ENCODE measurements at regions not wholly inside any gene's neighbourhood (a gene's known extent, or its start where the extent isn't known, plus 50 kb on each side); places are given as distances from the start of the nearest gene placed in this dataset.

DNA sequence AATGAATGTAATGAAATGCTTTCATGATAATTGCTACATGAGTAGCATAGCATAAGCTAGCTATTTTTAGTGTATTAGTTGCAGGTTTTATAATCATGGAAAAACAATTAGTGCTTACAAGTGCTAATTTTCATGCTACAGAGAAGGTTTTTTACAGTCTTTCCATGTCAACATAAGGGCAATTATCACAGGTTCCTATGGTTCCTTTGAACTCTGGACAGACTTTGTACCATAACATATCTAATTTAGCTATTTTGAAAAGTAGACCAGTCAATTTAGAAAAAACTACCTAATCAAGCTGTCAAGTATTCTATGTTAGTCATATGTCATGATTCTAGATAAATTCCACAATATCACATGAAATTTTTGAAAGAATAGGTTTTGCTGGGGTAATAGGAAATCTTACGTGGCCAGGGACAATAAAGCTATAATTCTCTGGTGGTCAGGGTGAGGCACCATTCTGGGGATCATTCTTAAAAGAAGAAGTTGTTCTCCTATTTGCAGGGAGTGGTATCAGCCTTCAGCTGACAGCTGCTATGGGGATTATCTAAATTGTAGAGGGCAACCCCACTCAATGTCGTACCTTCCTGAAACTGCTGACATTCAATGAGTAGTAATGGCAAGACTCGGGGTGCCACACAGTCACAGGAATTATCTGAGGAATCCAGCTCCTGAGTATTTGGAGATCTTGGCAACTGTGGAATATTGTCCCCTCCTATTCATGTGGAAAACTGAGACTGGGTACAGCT, 724.0 kb upstream of the LINC00305 start:
- no peak for DNase-seq (ENCODE audit: low read depth, low spot score)

- no peak for DNase-seq (ENCODE audit: low read depth, low spot score)
Observed at GRCh38 chr18:64854112-64854511, 705.2 kb upstream of the LINC00305 start.

DNA sequence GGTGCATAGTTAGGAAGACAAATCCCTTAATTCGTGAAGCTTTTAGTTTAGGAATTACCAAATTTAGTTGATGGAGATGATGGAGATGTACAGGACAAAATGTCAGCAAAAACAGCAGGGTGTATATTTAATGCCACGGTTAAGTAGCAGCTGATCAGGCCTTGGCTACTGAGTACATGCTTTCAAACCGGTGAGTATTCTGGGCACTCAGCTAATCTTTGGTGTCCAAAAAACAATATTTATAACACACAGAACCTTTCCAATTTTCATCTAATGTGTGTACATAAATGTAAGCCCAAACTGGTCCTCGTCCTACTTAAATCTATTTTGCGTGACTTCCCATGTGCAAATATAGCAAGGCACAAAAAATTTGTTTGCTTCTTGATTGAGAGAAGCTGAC, 703.4 kb upstream of the LINC00305 start:
- no peak for DNase-seq (ENCODE audit: low read depth, low spot score)

DNA sequence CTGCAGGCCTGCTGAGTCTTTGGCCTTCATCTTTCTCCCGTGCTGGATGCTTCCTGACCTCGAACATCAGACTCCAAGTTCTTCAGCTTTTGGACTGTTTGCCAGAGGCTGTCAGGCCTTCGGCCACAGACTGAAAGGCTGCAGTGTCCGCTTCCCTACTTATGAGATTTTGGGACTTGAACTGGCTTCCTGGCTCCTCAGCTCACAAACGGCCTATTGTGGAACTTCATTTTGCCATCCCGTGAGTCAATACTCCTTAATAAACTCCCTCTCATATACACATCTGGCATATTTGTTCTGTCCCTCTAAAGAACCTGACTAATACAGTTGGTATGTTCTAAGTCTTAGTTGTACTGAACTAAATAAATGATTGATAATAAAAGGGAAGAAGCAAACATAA, 702.8 kb upstream of the LINC00305 start:
- peak; percentile 0 for DNase-seq (ENCODE audit: low read depth, low spot score)

DNA sequence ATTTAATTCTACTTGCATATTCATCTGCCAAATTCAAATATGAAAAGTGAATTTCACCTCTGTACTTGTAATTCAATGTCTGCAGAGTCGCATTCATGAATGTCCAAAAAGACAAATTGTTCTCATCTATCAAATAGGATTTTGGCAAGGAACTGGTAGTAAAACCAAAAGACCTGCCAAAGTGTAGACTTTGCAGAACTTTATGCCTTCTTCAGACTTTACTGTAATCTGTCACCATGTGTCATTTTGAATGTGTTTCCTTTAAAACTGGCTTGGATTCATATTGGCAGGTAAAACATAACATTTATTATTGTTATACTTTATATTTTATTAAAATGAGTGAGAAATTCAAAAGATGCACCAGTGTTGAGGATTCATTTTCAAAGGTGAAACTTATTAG, 701.9 kb upstream of the LINC00305 start:
- DNase-seq (ENCODE audit: low read depth, low spot score): no peak

GRCh38 chr18:64840911-64841701, 692.2 kb upstream of the LINC00305 start:
- DNase-seq (ENCODE audit: low read depth, low spot score): no peak

GRCh38 chr18:64810354-64810753, 661.5 kb upstream of the LINC00305 start:
- DNase-seq (ENCODE audit: low read depth, low spot score): no peak

DNA sequence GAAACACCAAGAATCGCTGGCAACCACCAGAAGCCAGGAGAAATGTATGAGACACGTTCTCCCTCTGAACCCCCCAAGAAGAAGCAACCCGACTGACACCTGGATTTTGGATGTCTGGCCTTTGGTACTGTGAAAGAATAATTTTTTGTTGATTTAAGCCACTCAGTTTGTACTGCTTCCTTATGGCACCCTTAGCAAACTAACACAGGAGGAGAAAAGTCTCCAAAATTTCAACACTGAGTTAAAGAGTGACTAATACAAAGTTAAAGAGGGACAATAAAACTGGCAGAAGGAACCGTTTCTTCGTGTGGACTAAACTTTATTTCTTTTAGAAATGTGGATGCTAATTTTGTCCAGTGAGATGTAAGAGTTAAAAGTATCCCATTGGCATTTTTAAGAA, 660.9 kb upstream of the LINC00305 start:
- no peak for DNase-seq (ENCODE audit: low read depth, low spot score)

- no peak for DNase-seq (ENCODE audit: low read depth, low spot score)
Observed at GRCh38 chr18:64807560-64807959, 658.7 kb upstream of the LINC00305 start.

GRCh38 chr18:64806691-64807090, 657.8 kb upstream of the LINC00305 start:
- no peak for DNase-seq (ENCODE audit: low read depth, low spot score)

DNA sequence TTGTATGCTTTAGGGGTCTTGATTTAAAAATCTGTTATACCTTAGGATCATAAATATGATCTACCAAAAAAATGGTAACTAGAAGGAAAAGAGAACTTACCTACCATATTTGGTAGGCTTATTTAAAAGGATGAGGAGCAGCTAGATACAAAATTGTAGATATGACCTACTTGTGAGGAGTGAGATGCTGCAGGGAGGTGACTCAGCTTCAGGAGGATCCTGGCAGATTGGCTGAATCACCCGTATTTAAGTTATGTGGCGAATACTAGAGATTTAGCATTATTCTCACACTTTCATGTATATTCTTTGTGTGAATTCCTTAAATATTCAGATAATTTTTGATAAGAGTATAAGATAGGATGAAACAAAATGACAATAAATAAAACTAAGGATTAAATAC, 657.3 kb upstream of the LINC00305 start:
- DNase-seq (ENCODE audit: low read depth, low spot score): no peak

- no peak for DNase-seq (ENCODE audit: low read depth, low spot score)
Observed at GRCh38 chr18:64803471-64803870, 654.6 kb upstream of the LINC00305 start.

DNA sequence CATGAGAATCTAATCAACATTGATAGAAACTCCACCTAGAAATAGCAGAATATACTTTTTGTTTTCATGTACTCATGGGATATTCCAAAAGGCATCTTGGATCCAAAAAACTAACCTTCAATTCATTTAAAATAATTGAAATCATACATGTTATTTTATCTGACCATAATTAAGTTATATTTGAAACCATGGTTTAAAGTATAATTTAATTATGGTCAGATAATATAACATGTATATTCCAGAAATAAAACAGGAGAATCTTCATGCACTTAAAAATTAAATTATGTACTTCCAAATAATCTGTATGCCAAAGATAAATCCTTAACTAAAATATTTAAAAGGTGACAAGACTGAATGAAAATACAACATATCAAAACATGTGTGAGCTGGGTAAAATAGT, 651.3 kb upstream of the LINC00305 start:
- no peak for DNase-seq (ENCODE audit: low read depth, low spot score)

- peak; percentile 19 for DNase-seq (ENCODE audit: low read depth, low spot score)
Observed at GRCh38 chr18:64799376-64799775, 650.5 kb upstream of the LINC00305 start.

DNA sequence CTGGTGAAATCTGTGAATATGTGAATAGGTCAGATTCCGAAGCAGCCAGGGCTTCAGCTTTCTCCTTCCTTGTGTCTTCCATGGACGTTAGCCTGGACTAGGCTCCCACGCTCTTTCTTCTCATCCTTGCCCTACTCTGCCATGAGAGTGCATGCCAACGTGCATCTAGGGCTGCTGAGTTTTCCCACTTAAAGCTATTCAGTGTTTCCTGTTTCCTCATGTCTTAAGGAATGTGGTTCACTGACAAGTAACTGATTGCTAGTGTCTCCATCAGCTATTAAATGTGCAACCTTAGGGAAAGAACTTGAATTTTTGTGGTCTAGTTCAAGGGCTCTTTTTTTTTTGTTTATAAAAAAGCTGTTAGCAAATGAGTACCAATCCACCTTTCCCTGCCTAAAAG, 642.3 kb upstream of the LINC00305 start:
- peak; percentile 25 for DNase-seq (ENCODE audit: low read depth, low spot score)

- no peak for DNase-seq (ENCODE audit: low read depth, low spot score)
Observed at GRCh38 chr18:64785686-64786085, 636.8 kb upstream of the LINC00305 start.

GRCh38 chr18:64777556-64777955, 628.7 kb upstream of the LINC00305 start:
- DNase-seq (ENCODE audit: low read depth, low spot score): no peak

GRCh38 chr18:64765908-64766307, 617.0 kb upstream of the LINC00305 start:
- no peak for DNase-seq (ENCODE audit: low read depth, low spot score)

DNA sequence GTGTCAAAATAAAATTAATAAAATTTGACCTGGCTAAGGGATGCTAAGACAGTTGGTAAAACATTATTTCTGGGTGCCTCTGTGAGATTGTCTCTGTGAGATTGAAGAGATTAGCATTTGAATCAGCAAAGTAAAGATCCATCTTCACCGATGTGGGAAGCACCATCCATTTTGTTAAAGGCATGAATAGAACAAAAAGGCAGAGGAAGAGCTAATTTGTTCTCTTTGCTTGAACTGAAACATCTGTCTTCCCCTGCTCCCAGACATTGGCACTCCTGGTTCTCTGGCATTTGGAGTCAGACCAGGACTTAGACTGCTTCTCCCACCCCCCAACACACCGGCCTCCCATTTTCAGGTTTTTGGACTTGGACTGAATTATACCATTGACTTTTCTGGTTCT, 603.8 kb upstream of the LINC00305 start:
- DNase-seq (ENCODE audit: low read depth, low spot score): no peak

GRCh38 chr18:64749884-64750283, 601.0 kb upstream of the LINC00305 start:
- DNase-seq (ENCODE audit: low read depth, low spot score): no peak

DNA sequence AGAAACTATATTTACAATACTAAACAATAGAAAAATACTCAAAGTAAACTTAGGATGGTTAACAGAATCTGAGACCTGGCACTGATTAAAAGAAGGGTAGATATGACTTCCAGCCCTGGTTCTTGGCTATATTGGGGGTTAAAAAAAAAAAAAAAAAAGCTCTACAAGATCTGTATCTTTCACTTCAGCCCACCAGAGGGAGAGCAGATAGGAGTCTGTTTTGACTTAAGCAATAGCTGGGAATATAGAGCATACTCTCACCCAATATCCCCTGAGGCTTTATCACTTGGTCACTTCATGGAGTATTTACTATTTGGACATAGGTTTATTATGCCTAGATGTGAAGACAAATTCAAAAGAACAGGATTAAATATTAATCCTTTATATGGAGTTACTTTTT, 598.9 kb upstream of the LINC00305 start:
- no peak for DNase-seq (ENCODE audit: low read depth, low spot score)

DNA sequence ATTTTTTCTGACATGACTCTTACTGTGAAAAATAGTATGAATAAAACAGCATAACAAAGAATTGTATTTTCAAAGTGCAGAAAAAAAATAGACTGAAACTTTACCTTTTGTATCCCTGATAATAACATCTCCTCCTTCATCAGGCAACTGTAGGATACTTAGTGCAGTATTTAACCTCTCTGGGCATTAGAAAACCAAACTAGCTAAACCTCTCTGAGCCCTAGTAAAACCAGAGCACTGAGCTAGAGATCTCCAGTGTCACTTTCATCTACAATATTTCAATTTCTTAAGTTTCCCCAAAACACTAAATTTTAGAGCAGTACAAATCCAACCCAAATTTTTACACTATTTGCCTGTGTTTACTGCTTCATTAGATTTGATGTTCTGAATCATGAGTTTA, 594.0 kb upstream of the LINC00305 start:
- DNase-seq (ENCODE audit: low read depth, low spot score): no peak

DNA sequence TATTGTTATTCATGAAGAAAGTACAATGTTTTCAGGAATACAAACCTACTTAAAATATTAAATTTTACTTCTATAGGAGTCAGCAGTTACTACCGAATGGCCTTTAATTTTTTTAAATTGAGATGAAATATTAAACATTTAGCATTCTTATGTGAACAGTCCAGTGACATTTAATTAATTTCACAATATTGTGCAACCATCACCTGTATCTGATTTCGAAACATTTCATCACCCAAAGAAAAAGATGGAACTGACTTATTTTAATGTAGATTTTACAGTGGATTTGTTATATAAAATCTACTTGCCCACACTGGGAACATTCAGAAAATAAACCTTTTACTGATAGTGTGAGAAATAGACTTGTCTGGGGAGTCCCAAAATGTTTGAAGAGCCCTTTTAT, 585.2 kb upstream of the LINC00305 start:
- DNase-seq (ENCODE audit: low read depth, low spot score): no peak
